A172 (cell line): ENCODE measurements at regions not wholly inside any gene's neighbourhood (a gene's known extent, or its start where the extent isn't known, plus 50 kb on each side); places are given as distances from the start of the nearest gene placed in this dataset.

Source experiments
- DNase-seq: peaks from one replicate; pipeline ENCODE4 v3.0.0-alpha.2; 2015; ENCODE audit warnings: low spot score

DNA sequence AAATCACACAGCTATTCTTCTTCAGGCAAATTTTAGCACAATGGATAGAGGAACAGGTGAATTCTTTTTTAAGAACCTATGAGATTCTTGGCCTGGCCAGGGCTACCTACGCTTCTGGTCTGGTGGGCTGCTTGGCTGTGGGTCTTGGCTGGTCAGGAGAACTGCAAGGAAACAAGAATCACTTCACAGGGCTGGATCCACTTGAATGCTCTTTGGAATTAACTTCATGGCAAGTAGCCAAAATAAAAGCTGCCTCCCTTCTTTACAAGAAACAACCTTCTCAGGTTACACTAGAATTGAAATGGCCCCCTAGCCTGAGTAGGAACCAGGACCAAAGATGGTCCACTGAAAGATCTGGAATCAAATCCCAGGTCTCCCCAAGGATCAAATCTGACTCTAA lies 519.1 kb downstream of the IQCM start:
- no peak for DNase-seq

DNA sequence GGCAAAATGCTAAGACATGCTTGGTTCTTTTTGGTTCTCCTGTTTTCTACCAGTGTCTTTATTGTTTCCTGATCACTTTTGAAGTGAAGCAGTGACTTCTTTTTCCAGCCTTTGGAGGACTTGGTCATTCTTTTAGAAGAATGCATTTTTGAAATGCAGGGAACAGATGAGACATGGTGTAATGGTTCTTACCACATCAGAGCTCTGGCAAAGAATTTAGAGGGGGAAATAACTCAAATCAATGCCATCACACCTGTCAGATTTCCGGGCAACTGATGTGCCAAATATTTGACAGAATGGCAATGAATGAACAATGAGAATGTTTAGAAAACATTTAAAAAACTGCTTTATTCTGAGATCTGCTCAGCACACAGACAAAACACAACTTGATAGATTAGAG lies 519.6 kb downstream of the IQCM start:
- DNase-seq: no peak

DNA sequence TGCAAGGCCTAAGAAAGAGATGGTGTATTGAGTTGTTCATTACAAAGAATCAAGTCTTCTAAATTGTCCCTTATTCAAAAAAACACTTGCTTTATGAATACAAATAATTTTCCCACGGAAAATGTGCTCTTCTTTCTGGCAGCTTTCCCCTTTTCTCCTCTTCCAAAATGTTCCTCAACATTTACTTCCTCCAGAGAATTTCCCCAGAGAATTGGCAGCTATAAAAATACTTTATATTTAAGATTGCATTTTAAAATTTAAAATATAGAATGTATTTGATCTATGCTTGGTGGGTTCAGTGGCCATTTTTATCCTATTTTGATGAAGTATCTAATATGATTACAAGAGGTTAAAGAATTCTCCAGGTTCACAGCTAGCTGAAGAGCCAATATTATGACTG lies 521.0 kb downstream of the IQCM start:
- DNase-seq: no peak

DNA sequence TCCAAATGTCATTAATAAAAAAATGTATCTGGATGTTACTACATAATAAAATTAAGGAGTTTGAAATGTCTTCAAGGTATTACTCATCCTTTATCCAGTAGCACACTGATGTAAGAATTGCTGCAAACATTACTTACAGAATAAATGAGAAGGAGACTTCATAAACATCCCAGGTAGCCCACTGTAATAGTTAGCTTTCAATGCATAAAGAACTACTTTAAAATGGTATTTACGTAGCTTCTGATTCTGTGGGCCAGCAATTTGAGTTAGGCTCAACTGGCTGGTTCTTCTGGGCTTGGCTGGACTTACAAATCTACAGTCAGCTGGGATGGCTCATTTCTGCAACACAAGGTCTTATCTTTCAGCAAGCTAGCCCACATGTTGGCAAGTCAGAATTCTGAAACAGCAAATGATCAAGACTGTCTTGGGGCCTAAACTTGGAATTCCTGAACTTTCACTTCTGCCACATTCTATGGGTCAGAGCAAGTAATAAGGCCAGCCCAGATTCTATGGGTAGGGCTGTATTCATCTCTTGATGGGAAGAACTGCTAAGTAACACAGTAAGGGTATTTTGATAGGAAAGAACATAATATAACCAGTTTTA lies 522.5 kb downstream of the IQCM start:
- DNase-seq: no peak

DNA sequence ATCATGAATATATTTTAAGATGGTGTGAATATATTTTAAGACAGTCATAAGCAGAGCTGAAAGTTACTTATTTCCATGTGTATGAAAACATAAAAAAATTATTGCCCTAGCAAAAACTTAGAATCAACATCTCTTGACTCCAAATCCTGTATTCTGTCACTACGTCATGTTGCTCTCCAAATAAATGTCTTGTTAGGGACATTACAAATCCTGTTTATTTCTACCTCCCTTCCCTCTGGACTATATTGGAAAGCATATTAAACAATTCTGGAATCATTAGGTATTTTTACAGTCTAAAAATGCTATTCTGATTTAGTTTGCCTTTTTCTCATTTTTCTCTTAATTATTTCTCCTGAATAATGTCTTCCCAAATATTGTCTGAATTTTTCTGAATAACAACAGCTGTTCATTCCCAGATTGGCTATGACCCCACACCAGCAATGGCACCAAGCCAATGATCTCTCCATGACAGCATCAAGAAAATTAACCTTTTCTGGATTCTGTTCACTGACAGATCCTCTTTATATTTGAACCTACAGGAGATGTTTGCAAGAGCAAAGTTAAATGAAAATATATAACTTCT lies 523.1 kb downstream of the IQCM start:
- no peak for DNase-seq

DNA sequence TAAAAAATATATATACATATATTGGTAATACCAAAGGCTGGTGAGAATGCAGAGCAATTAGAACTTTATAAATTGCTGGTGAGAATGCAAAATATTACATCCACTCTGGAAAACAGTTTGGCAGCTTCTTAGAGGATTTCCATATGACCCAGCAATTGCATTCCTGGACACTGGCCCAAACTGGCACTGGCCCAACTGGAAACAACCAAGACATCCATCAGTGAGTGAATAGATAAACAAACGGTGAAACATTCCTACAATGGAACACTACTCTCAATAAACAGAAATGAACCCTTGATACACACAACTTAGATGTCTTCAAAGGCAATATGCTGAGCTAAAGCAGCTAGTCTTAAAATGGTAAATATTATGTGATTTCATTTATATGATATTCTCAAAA lies 524.2 kb downstream of the IQCM start:
- peak; percentile 58 for DNase-seq

DNA sequence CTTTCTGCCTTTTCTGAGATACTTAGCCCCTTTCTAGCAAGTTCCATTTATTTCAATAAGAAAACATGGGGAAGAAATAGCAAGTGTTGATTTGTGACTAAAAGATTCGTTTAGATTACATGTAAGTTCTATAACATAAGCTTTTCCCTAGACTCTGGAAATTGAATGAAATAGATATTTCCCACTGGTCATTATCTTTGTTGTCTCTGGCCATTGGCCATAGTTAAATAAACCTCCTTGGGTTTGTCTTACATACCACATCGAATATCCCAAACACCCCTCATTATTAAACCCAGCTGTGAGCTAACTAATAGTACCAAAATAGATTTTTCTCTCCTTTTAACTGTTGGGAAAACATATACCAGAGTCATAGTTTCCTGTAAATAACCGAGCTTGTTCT lies 534.8 kb downstream of the IQCM start:
- DNase-seq: no peak

DNA sequence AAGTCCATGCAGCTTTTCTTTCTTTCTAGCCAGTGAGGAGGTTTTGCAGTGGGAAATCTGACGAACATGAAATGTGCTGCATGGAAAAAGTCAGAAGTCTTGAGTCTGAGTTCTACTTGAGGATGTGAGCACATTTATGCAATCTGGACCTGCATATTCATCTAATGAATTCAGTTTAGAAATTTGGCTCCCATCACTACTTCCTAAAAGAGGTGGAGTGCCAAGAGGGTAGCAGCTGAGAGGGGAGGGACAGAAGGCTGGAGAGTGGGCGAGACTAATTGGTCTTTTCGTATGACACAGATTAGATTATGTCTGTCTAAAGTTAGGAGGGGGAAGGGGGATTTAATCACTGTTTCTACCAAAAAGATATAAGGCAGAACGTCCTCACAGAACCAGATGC lies 535.9 kb downstream of the IQCM start:
- no peak for DNase-seq

DNA sequence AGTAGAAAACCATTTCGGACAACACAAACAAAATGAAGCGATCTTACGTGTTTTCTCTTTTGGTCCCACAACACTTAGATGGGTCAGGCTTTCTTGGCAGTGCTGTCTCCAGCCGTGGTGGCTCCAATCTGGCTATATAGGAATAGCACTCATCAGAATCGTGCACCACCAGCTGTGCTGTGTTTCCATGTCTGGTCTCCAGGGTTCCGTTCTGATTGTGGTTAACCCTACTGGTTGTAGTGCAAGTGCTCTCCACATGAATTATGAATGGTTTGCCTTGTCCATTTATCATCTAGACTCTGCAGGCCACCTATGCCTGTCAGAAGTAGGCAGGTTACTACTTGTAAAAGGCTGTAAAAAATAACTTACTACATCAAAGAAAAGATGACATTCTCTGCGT lies 536.3 kb downstream of the IQCM start:
- DNase-seq: no peak

DNA sequence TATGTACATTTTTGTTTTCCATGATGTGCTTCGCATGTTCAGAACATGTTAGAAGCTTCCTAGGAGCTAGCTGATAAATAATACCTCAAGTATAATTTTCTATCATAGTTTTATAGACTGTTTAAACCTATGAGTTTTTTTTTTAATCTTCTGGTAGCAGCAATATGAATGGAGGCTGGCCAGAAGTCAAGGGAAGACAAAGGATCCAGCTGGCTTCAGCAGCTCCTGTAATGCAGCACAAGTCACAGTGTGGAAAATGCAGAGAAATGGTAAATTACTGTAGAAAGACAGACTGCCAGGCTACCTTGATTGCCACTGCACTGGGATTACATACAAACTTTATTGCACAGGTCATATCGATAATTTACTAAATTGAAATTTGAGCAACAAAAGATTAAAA lies 537.9 kb downstream of the IQCM start:
- no peak for DNase-seq

DNA sequence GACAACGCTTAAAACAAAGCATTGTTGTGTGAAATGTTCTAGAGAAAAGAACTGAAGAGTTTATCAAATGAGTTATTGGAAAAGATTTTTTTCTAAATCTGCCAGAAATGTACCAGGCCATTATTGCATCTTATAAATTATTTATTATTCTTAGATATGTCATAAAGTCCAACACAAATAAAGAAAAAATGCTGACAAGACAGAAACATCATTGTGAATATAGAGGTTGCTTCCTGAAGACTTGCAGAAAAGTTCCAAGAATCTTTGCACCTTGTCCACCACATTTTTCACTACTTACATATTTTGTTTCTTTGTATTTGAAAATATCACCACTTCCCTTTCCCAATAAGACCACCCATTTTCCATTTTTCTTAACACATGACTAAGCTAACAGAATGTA lies 545.8 kb downstream of the IQCM start:
- DNase-seq: no peak

DNA sequence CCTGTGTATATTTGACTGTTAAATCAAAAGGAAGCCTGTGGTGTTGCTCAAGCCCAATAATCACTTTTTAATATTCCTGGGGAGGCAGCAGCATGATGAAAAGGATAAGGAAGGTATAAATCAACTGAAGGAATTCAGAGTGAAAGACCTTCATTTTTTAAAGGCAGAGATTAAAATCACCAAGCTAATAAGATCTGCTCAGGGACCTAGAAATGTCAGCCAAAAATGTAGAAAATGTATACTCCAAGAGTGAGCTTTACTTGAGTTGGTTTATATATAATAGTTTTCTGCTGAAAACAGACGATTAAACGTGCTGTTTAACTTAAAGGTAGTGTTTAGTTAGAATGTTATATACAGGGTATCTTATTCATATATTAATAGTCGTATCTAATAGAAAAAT lies 549.3 kb downstream of the IQCM start:
- no peak for DNase-seq

DNA sequence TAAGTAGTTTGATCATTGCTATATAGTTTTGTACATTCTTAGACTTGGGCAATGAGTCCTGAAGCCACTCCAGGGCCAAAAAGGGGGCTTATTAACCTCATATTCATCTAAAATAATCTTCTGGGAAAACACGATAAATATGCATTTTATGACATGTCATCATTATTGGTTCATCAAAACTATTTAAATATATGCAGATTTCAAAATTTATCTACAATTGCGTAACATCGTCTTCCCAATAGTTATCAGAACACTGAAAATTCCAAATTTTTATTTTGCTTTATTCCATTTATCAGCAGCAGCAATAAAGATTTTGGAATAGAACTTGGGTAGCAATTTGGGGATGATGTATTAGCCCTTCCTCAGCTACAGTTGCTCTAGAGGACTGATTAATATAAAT lies 550.0 kb downstream of the IQCM start:
- DNase-seq: no peak

DNA sequence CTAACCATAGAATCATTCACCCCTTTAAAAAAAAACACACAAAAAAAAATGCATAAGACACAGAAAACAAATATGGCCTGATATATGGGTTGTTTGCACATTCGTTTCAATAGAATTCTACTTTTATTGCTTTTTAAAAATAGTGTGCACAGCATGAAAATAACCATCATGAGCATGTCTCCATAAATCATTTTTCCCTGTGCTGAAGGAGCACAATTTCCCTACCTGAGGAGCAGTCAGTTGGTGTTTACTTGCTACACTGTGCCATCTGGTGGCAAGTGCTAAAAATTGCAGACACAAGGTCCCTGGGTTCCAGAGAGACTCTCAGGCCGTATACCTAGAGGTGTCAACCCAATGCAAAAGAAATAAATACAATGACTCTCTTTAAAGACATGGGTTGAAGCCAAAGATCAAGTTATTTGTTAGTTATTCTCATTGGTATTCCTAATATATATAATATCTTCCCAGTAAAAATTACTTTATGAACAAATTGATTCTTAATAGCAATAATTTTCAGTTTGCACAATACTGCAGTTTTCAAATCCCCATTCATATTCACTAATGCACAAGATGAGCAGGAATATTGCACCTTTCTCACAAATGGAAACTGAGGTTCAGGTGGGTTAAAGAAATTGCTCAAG lies 551.4 kb downstream of the IQCM start:
- peak; percentile 62 for DNase-seq

DNA sequence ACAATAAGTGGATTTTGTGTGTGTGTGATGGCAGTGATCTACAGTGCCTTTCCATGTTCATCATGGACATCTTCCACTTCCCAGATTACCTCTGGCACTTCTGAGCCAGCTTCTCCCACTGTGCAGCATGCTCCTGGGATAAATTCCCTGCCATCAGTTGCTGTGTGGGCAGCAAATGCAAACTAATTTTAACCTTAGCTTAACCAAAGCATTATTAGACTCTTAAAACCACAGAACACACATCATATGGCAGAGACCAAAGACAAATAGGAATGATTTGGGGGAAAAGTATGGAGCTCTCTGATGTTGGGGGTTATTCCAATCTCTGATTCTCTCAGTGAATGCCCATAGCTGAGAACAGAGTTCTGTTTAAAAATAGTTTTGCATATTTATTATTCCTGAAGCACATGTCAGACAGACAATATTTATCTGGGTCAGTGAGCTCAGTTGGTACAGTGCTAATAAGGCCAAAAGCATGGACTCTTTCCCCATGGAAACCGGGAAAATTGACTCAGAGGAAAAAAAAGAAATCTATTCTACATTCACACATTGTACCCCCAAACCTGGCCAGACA lies 567.4 kb downstream of the IQCM start:
- no peak for DNase-seq

DNA sequence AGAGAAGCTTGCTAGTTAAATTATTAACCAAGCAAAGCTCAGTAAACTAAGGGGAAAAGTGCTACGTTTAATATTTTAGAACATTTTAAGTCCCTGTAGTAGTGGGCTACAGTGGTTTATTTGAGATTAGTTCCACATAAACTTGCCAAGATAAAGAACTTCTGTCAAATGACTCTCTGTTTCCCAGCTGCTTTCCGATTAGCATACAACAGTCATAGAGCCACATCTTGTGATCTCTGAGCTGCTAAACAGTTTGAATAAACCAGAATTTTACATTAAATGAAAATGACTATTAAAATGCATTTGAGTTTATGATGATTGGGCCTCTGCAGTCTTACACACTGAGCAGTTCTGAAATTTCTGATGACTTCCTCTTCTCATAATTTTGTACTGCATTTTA lies 568.5 kb downstream of the IQCM start:
- DNase-seq: no peak

DNA sequence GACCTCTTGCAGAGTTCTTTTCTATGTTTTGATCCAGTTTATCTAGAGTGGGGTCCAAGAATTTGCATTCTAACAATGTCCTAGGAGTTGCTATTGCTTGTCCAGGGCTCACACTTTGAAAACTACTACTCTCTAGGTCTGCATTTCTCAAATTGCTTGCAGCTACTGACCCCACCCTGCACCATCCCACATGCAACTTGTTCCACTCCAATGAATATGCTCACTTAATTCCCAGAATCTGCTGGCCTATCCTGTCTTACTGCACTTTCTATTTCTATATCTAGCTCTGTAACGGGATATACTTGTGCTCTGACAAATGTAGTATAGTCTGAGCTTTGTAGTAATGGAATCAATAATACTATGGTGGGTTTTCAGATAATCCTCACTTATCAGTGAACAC lies 570.3 kb downstream of the IQCM start:
- no peak for DNase-seq

DNA sequence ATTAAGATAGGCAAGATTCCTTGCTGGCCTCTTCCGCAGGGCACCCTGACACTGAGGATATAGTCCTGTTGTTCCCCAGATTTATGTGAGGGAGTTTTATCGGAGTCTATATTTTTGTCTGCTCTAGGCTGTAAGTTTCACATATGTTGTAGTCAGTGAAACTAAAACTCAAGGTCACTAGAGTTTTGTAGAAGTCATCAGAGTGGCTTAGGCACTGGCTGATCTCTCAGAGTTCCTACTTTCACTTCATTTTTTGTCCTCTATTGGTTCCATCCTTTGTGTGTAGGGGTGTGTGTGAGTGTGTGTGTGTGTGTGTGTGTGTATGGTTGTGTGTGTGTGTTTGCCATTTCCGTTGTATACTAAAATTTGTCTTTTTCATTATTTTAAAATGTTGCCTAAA lies 577.5 kb downstream of the IQCM start:
- no peak for DNase-seq

DNA sequence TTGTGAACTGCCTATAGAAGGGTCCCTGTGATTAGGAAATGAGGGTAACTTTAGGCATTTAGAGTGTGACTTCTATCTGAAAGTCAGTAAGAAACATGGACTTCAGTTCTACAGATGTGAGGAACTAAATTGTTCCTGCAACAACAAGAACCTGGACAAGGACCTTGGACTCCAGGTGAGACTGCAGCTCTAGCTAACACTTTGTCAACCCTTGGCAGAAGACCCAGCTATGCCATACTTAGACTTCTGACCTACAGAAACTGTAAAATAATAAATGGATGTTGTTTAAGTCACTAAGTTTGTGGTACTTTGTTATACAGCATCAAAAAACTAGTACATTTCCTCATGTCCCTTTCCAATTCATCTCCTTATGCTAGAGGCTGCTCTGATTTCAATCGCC lies 580.8 kb downstream of the IQCM start:
- DNase-seq: no peak

DNA sequence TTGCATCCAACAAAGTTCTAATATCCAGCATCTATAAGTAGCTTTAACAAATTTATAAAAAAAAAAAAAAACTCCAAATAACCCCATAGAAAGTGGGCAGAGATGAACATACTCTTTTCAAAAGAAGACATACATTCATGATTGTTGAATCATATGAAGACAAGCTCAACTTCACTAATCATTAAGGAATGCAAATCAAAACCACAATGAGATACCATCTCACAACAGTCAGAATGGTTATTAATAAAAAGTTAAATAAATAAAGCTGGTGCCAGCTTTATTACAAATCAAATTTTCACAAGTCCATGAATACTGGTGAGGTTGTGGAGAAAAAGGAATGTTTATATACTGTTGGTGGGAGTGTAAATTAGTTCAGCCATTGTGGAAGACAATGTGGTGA lies 592.0 kb downstream of the IQCM start:
- DNase-seq: peak; percentile 58

DNA sequence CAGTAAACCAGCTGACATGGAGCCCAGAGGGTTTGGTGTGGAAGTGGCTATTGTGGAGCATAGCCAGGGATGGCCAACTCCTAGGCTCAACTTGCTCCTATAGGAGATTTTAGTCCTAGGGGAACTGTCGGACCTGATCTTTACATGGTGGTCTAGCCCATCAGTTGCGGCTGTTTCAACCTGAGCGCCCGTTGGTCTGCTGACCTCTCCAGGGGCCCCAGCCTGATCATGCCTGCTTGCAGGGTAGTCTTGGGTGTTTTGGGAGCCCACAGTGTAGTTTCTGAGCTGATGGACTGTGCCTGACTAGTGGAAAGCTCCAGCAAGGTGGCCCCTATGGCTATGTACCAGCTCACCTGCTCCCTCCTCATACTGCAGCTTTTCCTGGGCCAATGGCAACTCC lies 597.0 kb downstream of the IQCM start:
- no peak for DNase-seq

DNA sequence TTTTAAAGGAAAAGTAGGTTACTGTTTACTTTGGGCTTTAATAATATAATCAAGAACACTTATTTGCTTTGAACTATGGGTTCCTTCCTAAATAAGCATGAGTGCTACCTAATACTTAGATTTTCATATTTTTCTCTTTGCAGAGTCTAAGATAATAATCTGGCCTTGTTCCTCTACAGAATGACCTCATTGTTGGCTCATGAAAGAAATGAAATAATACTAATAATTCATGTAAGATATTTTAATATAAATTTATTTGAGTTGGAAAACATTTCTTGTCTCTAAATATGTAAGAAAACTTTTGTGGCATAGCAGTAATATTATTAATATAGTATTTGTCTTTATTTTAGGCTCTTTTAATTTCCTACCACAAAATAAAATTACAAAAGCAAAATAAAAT lies 601.3 kb downstream of the IQCM start:
- DNase-seq: no peak

DNA sequence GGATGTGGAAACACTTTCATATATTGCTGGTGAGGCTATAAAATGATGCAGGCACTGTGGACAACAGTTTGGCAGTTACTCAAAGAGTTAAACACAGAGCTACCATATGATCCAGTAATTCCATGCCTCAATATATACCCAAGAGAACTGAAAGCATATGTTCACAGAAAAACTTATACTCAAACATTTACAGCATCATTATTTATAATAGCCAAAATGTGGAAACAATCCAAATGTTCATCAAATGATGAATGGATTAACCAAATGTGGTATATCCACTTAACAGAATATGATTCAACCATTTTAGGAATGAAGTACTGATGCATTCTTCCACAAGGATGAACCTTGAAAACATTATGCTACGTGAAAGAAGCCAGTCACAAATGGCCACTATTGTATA lies 603.8 kb downstream of the IQCM start:
- no peak for DNase-seq
